OCI-LY1 (cell line): ENCODE measurements at regions not wholly inside any gene's neighbourhood (a gene's known extent, or its start where the extent isn't known, plus 50 kb on each side); places are given as distances from the start of the nearest gene placed in this dataset.

Experiments used
- CTCF ChIP-seq: fragments of 200-600 bp; sonication (generic), shearing (Covaris generic); IDR thresholded peaks from 2 replicates; pipeline ENCODE4 v1.5.1; 2017; ENCODE audit warnings: mild to moderate bottlenecking, antibody characterized with exemption, low read length, moderate library complexity, mixed read lengths
- EZH2 ChIP-seq: fragments of 200-600 bp; sonication (generic), shearing (Covaris generic); IDR thresholded peaks from 2 replicates; pipeline ENCODE4 v1.8.0; 2017; ENCODE audit warnings: borderline replicate concordance, mixed run types, mild to moderate bottlenecking, antibody characterized with exemption, low read length, moderate library complexity, mixed read lengths

DNA sequence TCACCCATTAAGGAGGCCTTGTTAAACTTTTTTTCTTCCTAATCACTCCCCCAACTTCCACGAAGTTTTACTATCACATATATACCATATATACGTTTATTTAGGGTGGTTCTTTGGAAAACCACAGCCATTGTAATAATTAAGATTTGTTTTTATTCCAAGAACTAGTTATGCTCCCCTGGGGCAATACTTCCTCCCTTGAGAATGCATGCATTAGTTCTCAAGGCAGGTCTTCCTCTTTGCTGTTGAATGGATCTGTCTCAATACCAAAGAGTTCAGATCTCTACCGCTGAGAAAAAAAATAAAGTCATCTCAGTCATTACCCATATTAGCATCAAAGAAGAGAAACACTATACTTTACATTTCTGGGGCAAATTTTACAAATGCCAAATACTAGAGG lies 567.7 kb upstream of the RGS18 start:
- TF ChIP-seq CTCF (no peak), EZH2 (no peak)
